ENCODE measurements at regions not wholly inside any gene's neighbourhood (a gene's known extent, or its start where the extent isn't known, plus 50 kb on each side); places are given as distances from the start of the nearest gene placed in this dataset.

DNA sequence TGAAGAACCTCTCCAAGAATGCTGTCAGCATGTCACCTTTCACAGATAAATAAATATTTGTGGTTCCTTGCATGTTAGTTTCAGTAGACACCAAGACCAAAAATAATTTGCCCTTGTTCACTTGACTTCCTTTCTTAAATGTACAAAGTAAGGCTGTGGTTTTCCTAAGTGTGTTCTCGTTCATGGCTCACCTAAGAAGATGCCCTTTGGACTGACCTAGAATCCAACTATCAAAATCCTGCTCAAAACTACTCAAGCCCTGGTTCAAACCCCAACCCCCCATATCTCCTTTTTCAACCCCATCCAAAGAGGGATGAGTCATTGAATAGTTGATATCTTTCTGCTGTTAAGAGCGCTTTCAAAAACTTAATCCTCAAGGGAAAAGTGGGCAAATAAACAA is 247.8 kb upstream of the ZNF507 start:
- no peak overlapping the region for H3K27ac ChIP-seq
- FAIRE-seq (peak; percentile 51), ATAC-seq (no peak), DNase-seq (ENCODE audit: low read depth in 1 of 2, low spot score in 1 of 2) (no peak)
- no peak overlapping the region for H3K4me2 ChIP-seq
- TF ChIP-seq CEBPB (IDR thresholded peaks at IDR 0.05): no peak
- TF ChIP-seq, protein P1, sequence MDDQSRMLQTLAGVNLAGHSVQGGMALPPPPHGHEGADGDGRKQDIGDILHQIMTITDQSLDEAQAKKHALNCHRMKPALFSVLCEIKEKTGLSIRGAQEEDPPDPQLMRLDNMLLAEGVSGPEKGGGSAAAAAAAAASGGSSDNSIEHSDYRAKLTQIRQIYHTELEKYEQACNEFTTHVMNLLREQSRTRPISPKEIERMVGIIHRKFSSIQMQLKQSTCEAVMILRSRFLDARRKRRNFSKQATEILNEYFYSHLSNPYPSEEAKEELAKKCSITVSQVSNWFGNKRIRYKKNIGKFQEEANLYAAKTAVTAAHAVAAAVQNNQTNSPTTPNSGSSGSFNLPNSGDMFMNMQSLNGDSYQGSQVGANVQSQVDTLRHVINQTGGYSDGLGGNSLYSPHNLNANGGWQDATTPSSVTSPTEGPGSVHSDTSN (IDR thresholded peaks at IDR 0.05): no peak
- TF ChIP-seq, protein P2, sequence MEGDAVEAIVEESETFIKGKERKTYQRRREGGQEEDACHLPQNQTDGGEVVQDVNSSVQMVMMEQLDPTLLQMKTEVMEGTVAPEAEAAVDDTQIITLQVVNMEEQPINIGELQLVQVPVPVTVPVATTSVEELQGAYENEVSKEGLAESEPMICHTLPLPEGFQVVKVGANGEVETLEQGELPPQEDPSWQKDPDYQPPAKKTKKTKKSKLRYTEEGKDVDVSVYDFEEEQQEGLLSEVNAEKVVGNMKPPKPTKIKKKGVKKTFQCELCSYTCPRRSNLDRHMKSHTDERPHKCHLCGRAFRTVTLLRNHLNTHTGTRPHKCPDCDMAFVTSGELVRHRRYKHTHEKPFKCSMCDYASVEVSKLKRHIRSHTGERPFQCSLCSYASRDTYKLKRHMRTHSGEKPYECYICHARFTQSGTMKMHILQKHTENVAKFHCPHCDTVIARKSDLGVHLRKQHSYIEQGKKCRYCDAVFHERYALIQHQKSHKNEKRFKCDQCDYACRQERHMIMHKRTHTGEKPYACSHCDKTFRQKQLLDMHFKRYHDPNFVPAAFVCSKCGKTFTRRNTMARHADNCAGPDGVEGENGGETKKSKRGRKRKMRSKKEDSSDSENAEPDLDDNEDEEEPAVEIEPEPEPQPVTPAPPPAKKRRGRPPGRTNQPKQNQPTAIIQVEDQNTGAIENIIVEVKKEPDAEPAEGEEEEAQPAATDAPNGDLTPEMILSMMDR (IDR thresholded peaks at IDR 0.05): no peak
- TF ChIP-seq CHD2 (IDR thresholded peaks at IDR 0.05; ENCODE audit: low read length, partially characterized antibody): no peak
- no peak for TF ChIP-seq GATA3 (IDR thresholded peaks at IDR 0.05; ENCODE audit: borderline replicate concordance)
- no peak for TF ChIP-seq HEYL (CRISPR knock-in tag; IDR thresholded peaks at IDR 0.05)
- TF ChIP-seq, protein P3, sequence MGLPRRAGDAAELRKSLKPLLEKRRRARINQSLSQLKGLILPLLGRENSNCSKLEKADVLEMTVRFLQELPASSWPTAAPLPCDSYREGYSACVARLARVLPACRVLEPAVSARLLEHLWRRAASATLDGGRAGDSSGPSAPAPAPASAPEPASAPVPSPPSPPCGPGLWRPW (IDR thresholded peaks at IDR 0.05): no peak
- no peak for TF ChIP-seq ZNF302 (CRISPR knock-in tag; IDR thresholded peaks at IDR 0.05)
- no peak for TF ChIP-seq ESRRA (IDR thresholded peaks at IDR 0.05; ENCODE audit: borderline replicate concordance, low read length)
- no peak for TF ChIP-seq SREBF2 (IDR thresholded peaks at IDR 0.05)
- no peak for TF ChIP-seq ZSCAN20 (CRISPR knock-in tag; IDR thresholded peaks at IDR 0.05)
- TF ChIP-seq, protein P4, sequence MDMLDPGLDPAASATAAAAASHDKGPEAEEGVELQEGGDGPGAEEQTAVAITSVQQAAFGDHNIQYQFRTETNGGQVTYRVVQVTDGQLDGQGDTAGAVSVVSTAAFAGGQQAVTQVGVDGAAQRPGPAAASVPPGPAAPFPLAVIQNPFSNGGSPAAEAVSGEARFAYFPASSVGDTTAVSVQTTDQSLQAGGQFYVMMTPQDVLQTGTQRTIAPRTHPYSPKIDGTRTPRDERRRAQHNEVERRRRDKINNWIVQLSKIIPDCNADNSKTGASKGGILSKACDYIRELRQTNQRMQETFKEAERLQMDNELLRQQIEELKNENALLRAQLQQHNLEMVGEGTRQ (IDR thresholded peaks at IDR 0.05): no peak
- no peak for TF ChIP-seq ZFP36 (IDR thresholded peaks at IDR 0.05; ENCODE audit: borderline replicate concordance, partially characterized antibody)
- no peak for TF ChIP-seq KDM1A (IDR thresholded peaks at IDR 0.05; ENCODE audit: low read depth)
- TF ChIP-seq EHMT2 (IDR thresholded peaks at IDR 0.05; ENCODE audit: low read depth): no peak
- TF ChIP-seq KDM5A (IDR thresholded peaks at IDR 0.05): no peak
- TF ChIP-seq MAFK (IDR thresholded peaks at IDR 0.05; ENCODE audit: partially characterized antibody): no peak
- H3K4me1 ChIP-seq: no peaks in the 10 kb centered on the region
- WGBS (ENCODE audit: missing lambda C conversion rate): 4% methylated on average over 2 of the region's 2 CpGs
- ChIA-PET POLR2A (no interaction called here), CTCF (no interaction called here)
- H3K4me3 ChIP-seq: no peak overlapping the region
- H3K9me3 ChIP-seq: no peaks in the 10 kb centered on the region

DNA sequence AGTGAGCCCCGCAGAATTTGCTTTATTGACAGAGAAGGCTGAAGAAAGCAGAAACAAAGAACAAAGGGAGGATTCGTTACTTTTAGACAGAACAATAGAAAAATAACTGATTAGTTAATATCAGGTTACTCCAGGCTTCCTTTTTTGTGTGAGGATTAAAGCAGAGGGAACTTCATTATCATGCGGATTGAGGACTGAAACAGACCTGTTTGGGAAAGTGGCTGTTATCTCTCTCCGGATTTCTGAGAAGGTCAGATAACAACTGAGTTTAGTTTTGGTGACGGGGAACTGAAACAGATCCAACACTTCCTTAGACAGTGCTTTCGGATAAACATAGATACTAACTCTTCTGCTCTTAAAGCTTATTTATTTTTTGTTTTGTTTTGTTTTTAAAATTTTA is 246.4 kb upstream of the ZNF507 start:
- ChIA-PET POLR2A (no interaction called here), CTCF (interaction anchor here (0.6 to 1.6 kb wide), 2 partner anchors 10 to 13 kb away, joined by 3 to 5 read pairs; no protein-coding TSS in a partner anchor)
- ATAC-seq (no peak), FAIRE-seq (no peak), DNase-seq (ENCODE audit: low read depth in 1 of 2, low spot score in 1 of 2) (no peak)
- no peak overlapping the region for H3K4me2 ChIP-seq
- no peak overlapping the region for H3K4me3 ChIP-seq
- H3K4me1 ChIP-seq: no peaks in the 10 kb centered on the region
- 2% methylated on average over 6 of the region's 6 CpGs for WGBS (ENCODE audit: missing lambda C conversion rate)
- H3K9me3 ChIP-seq: no peaks in the 10 kb centered on the region
- no peak for TF ChIP-seq GATA3 (IDR thresholded peaks at IDR 0.05; ENCODE audit: borderline replicate concordance)
- TF ChIP-seq, protein P5, sequence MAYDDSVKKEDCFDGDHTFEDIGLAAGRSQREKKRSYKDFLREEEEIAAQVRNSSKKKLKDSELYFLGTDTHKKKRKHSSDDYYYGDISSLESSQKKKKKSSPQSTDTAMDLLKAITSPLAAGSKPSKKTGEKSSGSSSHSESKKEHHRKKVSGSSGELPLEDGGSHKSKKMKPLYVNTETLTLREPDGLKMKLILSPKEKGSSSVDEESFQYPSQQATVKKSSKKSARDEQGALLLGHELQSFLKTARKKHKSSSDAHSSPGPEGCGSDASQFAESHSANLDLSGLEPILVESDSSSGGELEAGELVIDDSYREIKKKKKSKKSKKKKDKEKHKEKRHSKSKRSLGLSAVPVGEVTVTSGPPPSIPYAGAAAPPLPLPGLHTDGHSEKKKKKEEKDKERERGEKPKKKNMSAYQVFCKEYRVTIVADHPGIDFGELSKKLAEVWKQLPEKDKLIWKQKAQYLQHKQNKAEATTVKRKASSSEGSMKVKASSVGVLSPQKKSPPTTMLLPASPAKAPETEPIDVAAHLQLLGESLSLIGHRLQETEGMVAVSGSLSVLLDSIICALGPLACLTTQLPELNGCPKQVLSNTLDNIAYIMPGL (CRISPR knock-in tag; IDR thresholded peaks at IDR 0.05; ENCODE audit: borderline replicate concordance): no peak
- TF ChIP-seq, protein P3 (IDR thresholded peaks at IDR 0.05): no peak
- no peak for TF ChIP-seq PHF8 (IDR thresholded peaks at IDR 0.05; ENCODE audit: borderline replicate concordance, low read depth)
- no peak for TF ChIP-seq SMC3 (IDR thresholded peaks at IDR 0.05)
- TF ChIP-seq ZNF302 (CRISPR knock-in tag; IDR thresholded peaks at IDR 0.05): no peak
- TF ChIP-seq NPAS2 (CRISPR knock-in tag; IDR thresholded peaks at IDR 0.05; ENCODE audit: borderline replicate concordance): no peak
- TF ChIP-seq ESRRA (IDR thresholded peaks at IDR 0.05; ENCODE audit: borderline replicate concordance, low read length): no peak
- no peak for TF ChIP-seq RCOR1 (IDR thresholded peaks at IDR 0.05; ENCODE audit: low read depth, low read length)
- TF ChIP-seq EHF (CRISPR knock-in tag; IDR thresholded peaks at IDR 0.05): no peak
- TF ChIP-seq HOXB13 (CRISPR knock-in tag; IDR thresholded peaks at IDR 0.05; ENCODE audit: low read depth): no peak
- TF ChIP-seq JUNB (IDR thresholded peaks at IDR 0.05): no peak
- no peak for TF ChIP-seq RAD21 (conservative IDR thresholded peaks at IDR 0.05 in 1 of 2, IDR thresholded peaks at IDR 0.05 in 1 of 2)
- TF ChIP-seq POLR2A (IDR thresholded peaks at IDR 0.05; ENCODE audit: low read length): no peak
- TF ChIP-seq, protein P6, sequence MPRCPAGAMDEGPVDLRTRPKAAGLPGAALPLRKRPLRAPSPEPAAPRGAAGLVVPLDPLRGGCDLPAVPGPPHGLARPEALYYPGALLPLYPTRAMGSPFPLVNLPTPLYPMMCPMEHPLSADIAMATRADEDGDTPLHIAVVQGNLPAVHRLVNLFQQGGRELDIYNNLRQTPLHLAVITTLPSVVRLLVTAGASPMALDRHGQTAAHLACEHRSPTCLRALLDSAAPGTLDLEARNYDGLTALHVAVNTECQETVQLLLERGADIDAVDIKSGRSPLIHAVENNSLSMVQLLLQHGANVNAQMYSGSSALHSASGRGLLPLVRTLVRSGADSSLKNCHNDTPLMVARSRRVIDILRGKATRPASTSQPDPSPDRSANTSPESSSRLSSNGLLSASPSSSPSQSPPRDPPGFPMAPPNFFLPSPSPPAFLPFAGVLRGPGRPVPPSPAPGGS (IDR thresholded peaks at IDR 0.05): no peak
- no peak for TF ChIP-seq MAZ (IDR thresholded peaks at IDR 0.05; ENCODE audit: borderline replicate concordance, low read depth, low read length)
- no peak for TF ChIP-seq HOXB5 (CRISPR knock-in tag; IDR thresholded peaks at IDR 0.05)
- TF ChIP-seq, protein P7, sequence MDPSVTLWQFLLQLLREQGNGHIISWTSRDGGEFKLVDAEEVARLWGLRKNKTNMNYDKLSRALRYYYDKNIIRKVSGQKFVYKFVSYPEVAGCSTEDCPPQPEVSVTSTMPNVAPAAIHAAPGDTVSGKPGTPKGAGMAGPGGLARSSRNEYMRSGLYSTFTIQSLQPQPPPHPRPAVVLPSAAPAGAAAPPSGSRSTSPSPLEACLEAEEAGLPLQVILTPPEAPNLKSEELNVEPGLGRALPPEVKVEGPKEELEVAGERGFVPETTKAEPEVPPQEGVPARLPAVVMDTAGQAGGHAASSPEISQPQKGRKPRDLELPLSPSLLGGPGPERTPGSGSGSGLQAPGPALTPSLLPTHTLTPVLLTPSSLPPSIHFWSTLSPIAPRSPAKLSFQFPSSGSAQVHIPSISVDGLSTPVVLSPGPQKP (IDR thresholded peaks at IDR 0.05; ENCODE audit: low read depth, low read length): no peak
- H3K27ac ChIP-seq: no peak overlapping the region

Measured in A549 (cell line).